ENCODE measurements at regions not wholly inside any gene's neighbourhood (a gene's known extent, or its start where the extent isn't known, plus 50 kb on each side); places are given as distances from the start of the nearest gene placed in this dataset.

DNA sequence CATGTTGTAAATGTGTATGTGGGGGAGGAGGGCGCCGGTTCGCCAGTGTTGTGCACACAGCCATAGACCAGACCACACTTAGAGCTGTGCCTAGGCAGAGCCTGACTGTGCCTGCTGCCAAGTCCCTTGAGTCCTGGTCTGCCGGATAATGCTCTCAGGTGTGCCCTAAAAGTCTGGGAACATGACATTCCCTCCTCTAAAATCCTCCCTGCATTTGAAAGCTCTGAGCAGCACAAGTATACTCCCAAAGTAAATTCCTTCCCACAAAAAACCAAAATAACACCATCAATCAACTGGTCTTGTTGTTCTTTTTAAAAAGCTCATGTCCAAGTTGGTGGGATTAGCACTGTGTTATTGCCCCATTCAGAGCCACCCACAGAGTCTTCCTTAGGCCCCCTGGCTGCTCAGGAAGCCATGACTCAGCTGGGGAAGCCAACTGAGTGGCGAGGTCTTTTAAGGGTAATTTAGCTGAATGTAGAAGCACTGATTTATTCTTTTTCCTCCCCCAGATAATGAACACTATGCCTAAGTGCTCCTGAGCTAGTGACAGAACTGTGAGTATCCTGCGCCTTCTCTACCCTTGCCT, 147.8 kb upstream of the MCTP2 start:
- H3K27ac ChIP-seq: no peak overlapping the region
- intact Hi-C loops (cut with DNase I): no loop called here
- H3K4me1 ChIP-seq: no peaks in the 10 kb centered on the region
- TF ChIP-seq, protein P1, sequence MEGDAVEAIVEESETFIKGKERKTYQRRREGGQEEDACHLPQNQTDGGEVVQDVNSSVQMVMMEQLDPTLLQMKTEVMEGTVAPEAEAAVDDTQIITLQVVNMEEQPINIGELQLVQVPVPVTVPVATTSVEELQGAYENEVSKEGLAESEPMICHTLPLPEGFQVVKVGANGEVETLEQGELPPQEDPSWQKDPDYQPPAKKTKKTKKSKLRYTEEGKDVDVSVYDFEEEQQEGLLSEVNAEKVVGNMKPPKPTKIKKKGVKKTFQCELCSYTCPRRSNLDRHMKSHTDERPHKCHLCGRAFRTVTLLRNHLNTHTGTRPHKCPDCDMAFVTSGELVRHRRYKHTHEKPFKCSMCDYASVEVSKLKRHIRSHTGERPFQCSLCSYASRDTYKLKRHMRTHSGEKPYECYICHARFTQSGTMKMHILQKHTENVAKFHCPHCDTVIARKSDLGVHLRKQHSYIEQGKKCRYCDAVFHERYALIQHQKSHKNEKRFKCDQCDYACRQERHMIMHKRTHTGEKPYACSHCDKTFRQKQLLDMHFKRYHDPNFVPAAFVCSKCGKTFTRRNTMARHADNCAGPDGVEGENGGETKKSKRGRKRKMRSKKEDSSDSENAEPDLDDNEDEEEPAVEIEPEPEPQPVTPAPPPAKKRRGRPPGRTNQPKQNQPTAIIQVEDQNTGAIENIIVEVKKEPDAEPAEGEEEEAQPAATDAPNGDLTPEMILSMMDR (IDR thresholded peaks at IDR 0.05): no peak
- no peaks in the 10 kb centered on the region for H3K9me3 ChIP-seq
- H3K4me3 ChIP-seq: no peak overlapping the region
- no peak for DNase-seq (ENCODE audit: low spot score in 2 of 2)
- H3K27me3 ChIP-seq: no peaks in the 10 kb centered on the region
- H3K36me3 ChIP-seq: no peaks in the 10 kb centered on the region

- TF ChIP-seq, protein P1 (IDR thresholded peaks at IDR 0.05): no peak
- H3K9me3 ChIP-seq: no peaks in the 10 kb centered on the region
- no peak overlapping the region for H3K4me3 ChIP-seq
- no peaks in the 10 kb centered on the region for H3K27me3 ChIP-seq
- no peaks in the 10 kb centered on the region for H3K4me1 ChIP-seq
- no peak for DNase-seq (ENCODE audit: low spot score in 2 of 2)
- H3K36me3 ChIP-seq: no peaks in the 10 kb centered on the region
- H3K27ac ChIP-seq: no peak overlapping the region
- intact Hi-C loops (cut with DNase I): no loop called here
Observed at GRCh38 chr15:94081829-94082228, 149.5 kb upstream of the MCTP2 start.

DNA sequence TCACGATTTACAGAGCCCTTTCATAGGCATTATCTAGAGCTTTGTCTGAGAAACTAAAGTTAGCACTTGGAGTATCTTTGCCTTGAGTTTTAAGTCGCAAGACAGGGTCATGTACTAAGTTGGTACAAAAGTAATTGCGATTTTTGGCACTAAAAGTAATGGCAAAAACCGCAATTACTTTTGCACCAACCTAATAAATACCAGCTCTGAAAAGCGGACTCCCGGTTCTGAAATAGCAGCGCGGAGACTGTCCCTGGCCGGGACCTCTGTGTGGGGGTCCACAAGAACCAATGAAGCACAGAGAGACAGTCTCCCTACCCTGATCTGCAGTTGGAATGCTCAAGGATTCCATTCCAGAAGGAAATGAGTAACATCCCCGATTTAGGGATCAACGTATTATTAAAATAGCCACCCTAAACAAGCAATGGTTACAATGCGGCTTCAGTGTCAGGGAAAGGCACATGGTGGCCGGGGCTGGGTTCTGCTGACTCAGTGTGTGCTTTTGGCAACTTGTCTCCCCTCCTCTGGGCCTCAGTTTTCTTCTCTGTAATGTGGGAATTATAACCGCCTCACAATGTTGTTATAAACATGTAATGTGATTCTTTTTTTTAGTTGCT, 150.3 kb upstream of the MCTP2 start:
- Histone ChIP-seq H3K9me3 (no peaks in the 10 kb centered on the region), H3K27me3 (no peaks in the 10 kb centered on the region), H3K36me3 (no peaks in the 10 kb centered on the region), H3K4me3 (no peak overlapping the region), H3K27ac (no peak overlapping the region), H3K4me1 (no peaks in the 10 kb centered on the region)
- DNase-seq (ENCODE audit: low spot score in 2 of 2): no peak
- TF ChIP-seq, protein P1 (IDR thresholded peaks at IDR 0.05): no peak
- intact Hi-C loops (cut with DNase I): no loop called here

GRCh38 chr15:94080416-94080815, 150.9 kb upstream of the MCTP2 start:
- Histone ChIP-seq H3K4me1 (no peaks in the 10 kb centered on the region), H3K27ac (no peak overlapping the region), H3K27me3 (no peaks in the 10 kb centered on the region), H3K36me3 (no peaks in the 10 kb centered on the region), H3K9me3 (no peaks in the 10 kb centered on the region), H3K4me3 (no peak overlapping the region)
- intact Hi-C loops (cut with DNase I): no loop called here
- TF ChIP-seq, protein P1 (IDR thresholded peaks at IDR 0.05): no peak
- peak in 1 of 2 donors; percentile 63 for DNase-seq (ENCODE audit: low spot score in 2 of 2)

- DNase-seq (ENCODE audit: low spot score in 2 of 2): no peak
- intact Hi-C loops (cut with DNase I): no loop called here
- no peaks in the 10 kb centered on the region for H3K9me3 ChIP-seq
- TF ChIP-seq, protein P1 (IDR thresholded peaks at IDR 0.05): no peak
- no peak overlapping the region for H3K27ac ChIP-seq
- no peak overlapping the region for H3K4me3 ChIP-seq
- no peaks in the 10 kb centered on the region for H3K27me3 ChIP-seq
- no peaks in the 10 kb centered on the region for H3K36me3 ChIP-seq
- H3K4me1 ChIP-seq: no peaks in the 10 kb centered on the region
Observed at GRCh38 chr15:94079968-94080367, 151.4 kb upstream of the MCTP2 start.

All from ascending aorta (tissue), 2 donors.